GM19328 (cell line): ENCODE measurements at regions not wholly inside any gene's neighbourhood (a gene's known extent, or its start where the extent isn't known, plus 50 kb on each side); places are given as distances from the start of the nearest gene placed in this dataset.
"Not testable (repeated sequence)": the region's sequence is repeated elsewhere in the genome, so short reads cannot be mapped to it uniquely, and the experiment has no call there.

Source experiments
- ATAC-seq: cut with Tn5 transposase; IDR thresholded peaks from one replicate; pipeline ENCODE4 v1.9.1; 2021; ENCODE audit warnings: mild to moderate bottlenecking, moderate library complexity; ENCODE audit not compliant: unreplicated experiment

- no peak for ATAC-seq
Measured at GRCh38 chr13:24617256-24618010, 62.8 kb upstream of the ATP12A start.

DNA sequence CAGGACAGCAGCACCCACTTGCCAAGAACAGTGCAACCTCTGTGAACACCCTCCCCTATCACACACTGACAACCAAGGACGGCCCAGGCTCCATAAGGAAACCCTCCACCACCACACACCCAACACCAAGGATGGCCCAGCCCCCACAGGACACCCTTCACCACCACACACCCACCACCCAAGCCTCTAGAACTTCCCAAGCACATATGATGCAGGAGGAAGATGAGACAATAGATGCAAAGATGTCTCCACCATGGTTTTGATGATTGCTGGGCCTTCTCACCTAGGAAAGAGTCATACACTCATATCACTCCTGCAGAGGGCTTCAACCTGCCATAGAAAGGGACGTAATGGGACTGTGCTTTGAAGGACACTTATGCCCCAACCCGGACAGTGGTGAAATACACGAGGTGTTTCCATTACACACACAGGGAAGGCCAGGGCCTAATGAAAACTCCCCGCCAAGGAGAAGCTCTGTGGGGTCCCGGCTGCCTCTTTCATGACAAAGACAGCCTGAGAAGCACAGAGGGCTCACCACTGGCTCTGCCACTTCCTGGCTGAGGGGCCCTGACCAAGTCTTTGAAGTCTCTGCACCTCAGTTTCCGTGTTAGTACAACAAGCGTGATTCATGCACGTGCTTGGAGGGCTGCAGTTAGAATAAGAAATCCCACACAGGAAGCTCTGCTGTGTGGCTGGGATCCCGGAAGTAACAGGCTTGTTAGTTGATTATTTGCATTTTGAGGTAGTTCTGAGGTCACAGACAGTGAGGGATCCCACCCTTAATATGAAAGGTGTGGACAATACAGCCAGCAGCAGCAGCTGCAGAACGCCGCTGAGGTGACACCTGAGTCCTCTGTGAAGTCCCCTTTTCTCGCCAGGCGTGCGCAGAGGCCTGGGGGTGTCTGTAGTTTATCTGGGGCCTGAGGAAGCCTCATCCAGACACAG is 61.9 kb upstream of the ATP12A start:
- ATAC-seq = peak; percentile 78

DNA sequence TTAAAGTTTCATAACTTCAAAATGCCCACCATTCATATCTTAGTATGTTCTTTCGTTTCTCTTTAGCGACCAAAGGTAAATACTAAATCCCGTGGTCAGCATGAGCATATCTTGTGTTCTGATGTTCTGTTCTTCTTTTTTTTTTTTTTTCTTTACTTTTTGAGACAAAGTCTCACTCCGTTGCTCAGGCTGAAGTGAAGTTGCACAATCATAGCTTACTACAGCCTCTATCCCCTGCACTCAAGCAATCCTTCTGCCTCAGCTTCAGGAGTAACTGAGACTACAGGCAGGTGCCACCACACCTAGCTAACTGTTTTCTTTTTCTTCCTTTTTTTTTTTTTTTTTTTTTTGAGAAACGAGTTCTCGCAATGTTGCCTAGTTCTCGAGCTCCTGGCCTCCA is 60.9 kb upstream of the ATP12A start:
- ATAC-seq = no peak

- not testable (repeated sequence) for ATAC-seq
Measured at GRCh38 chr13:24622481-24623148, 57.6 kb upstream of the ATP12A start.

DNA sequence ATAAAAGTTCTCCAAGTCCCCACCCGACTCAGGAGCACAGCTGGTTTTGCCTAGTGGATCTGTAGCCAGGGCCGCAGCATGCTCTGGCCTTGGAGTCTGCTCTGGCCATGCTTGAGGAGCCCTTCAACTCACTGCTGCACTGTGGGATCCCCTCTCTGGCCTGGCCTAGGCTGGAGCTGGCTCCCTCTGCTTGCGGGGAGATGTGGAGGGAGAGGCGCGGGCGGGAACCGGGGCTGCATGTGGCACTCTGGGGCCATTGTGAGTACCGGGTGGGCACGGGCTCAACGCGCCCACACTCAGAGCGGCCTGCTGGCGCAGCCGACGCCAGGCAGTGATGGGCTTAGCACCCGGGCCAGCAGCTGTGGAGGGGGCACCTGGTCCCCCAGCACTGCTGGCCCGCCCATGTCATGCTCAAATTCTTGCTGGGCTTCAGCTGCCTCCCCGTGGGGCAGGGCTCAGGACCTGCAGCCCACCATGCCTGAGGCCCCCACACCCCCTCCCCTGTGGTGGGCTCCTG is 57.0 kb upstream of the ATP12A start:
- ATAC-seq = no peak

DNA sequence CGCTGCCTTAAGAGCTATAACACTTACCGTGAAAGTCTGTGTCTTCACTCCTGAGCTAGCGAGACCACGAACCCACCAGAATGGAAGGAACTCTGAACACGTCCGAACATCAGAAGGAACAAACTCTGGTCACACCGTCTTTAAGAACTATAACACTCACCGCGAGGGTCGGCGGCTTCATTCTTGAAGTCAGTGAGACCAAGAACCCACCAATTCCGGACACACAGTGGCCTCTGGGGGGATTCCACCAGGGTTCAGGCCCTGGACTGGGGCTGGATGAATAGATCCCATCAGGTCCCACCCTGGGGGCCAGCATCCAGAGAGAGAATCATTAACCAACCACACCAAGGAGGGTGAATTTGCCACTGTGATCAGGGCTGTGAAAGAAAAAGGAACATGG is 55.8 kb upstream of the ATP12A start:
- no peak for ATAC-seq

DNA sequence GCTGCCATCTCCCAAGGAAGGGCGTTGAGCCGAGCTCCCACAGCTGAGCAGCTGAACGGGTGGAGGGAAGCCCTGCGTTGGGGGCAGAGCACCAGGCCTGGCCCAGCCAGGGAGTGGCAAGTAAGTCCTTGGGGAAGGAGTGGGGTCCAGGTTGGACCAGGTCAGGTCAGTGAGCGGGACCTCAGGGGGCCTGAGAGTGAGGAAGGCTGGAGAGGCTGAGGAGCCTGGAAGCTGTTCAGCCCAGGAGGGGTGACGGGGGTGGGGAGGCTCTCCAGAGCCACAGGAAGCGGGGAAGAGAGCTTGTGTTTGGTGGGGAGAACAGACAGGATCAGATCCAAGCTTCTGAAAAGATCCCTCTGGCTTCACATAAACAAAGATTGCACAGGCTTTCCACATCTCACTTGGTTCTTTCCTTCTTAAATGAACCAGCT is 55.4 kb upstream of the ATP12A start:
- no peak for ATAC-seq

GRCh38 chr13:24625331-24625731 is 54.9 kb upstream of the ATP12A start:
- no peak for ATAC-seq

DNA sequence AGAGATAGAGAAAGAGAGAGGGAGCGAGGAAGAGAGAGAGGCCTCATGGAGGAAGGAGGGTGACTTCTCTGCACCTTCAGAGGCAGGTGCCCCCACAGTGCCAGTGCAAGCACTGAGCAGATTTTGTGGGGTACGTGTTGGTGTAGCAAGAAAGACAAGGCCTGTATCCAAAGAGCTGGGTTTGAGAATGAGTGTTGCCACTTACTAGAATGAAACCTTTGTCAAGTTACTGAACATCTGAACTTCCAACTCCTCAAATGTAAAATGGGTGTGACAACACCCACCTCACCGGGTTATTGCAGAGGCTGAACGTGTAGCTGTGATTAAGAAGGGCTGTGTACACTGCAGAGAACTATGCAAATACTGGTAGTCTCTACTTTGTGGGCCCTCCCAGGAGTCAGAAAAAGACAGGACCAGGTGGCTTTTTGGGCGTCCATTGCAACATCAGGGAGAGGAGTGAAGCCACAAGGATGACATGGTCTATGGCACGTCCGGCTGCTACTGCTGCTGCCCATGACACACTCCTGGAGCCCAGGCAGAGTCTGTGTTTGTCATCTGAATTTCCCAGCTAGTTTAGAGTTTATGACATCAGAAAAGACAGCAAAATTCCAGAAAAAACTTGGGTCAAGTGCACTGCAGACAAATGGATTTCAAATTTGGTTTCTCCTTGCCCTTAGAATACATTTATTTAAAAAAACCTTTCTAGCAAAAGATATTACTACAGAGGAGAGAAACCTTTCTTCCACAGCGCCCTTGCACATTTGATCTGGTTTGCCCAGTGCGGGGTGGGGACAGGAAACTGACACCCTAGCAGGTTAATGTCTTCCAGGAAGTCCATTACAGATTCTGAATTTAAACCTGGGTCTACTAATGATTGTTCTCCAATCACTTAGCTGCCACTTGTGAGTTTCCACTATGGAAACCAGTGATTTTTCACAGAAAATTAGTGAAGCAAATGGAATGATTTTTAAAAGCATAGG is 54.0 kb upstream of the ATP12A start:
- ATAC-seq = no peak

GRCh38 chr13:24627090-24627714 is 53.0 kb upstream of the ATP12A start:
- ATAC-seq = no peak

- no peak for ATAC-seq
Measured at GRCh38 chr13:24627946-24628345, 52.3 kb upstream of the ATP12A start.

DNA sequence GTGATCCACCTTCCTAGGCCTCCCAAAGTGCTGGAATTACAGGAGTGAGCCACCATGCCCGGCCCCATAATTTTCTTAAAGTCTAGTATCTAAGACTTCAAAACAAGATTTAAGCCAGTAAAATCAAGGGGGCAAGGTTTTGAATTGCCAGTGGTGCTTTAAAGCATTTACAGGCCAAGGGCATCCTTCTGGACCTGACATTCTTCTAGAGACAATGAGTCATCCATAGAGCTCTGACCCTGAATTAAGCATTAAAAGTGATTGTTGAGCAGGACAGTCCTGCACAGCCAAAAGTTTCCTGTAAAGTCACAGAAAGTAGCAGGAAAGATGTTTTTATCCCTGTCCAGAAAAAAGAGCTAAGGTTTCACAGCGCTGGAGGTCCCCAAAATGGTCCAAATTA is 50.9 kb upstream of the ATP12A start:
- ATAC-seq = no peak

DNA sequence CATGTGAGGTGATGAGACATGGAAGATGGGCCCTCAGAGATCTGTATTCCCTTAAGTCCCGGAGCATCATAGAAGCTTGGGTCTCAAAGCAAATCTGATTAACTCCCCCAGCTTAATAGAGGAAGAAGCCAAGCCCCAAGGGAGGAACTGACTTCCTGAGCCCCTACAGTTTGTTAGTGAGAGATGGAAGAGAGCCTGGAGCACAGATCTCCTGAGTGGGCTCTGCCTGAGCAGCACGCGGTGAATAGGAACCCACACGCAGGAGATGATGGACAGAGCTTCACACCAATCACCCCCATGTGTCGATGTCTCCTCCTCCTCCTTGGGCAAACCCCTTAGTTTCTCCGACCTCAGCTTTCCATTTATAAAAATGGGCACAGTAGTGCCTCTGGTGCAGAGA is 50.1 kb upstream of the ATP12A start:
- no peak for ATAC-seq
